Ovary (tissue), 7 donors: ENCODE measurements at regions not wholly inside any gene's neighbourhood (a gene's known extent, or its start where the extent isn't known, plus 50 kb on each side); places are given as distances from the start of the nearest gene placed in this dataset.

Experiments
- DNase-seq, 5 donors: peaks; one replicate each; pipeline ENCODE4 v3.0.0-alpha.2; 2019 to 2020
- H3K27ac ChIP-seq, 2 donors: fragments of 200-600 bp; one replicate each; pipeline versions ENCODE4 v1.5.1 to v1.8.0; 2019 to 2022
- H3K27me3 ChIP-seq: fragments of 200-600 bp; one replicate; pipeline ENCODE4 v1.8.0; 2022
- H3K36me3 ChIP-seq: fragments of 200-600 bp; sonication (generic); one replicate; pipeline ENCODE4 v1.5.1; 2019
- H3K4me1 ChIP-seq: one replicate; pipeline ENCODE4 v1.8.1; 2013; ENCODE audit warnings: mild to moderate bottlenecking, moderate library complexity; ENCODE audit not compliant: insufficient read depth
- H3K4me3 ChIP-seq: fragments of 200-600 bp; sonication (generic); one replicate; pipeline ENCODE4 v1.5.1; 2017
- H3K9me3 ChIP-seq, 2 donors: fragments of 200-600 bp in 1 of 2; sonication (generic) in 1 of 2; one replicate each; pipeline versions ENCODE4 v1.5.1 to v1.8.1; 2013 to 2019; ENCODE audit warnings: mild to moderate bottlenecking in 1 of 2, moderate library complexity in 1 of 2
- EP300 ChIP-seq: sonication (generic); formaldehyde crosslinking; IDR thresholded peaks from one replicate; pipeline ENCODE4 v1.6.1; 2017; ENCODE audit warnings: antibody characterized with exemption
- POLR2A ChIP-seq: fragments of 450-650 bp; IDR thresholded peaks from one replicate; pipeline ENCODE4 v1.6.1; 2017; ENCODE audit warnings: antibody characterized with exemption, mild to moderate bottlenecking, moderate library complexity
- WGBS, 3 donors: extraction: QIAGEN DNeasy Blood & Tissue Kit in 1 of 3; methylation state at CpG; one replicate each; pipeline versions ENCODE4 v1.1.5 to v1.1.7; 2013 to 2017; 5-methylcytosine and 5-hydroxymethylcytosine counted together
- intact Hi-C, 4 donors: fragments of 100-400 bp; cut with DNase I; formaldehyde crosslinking; loops; one replicate each; pipeline versions ENCODE4 v1.11.0 to v1.15.1; 2022 to 2023
- TF ChIP-seq, protein P1 (sequence below), 3 donors: fragments of 450-650 bp in 2 of 3; fragments of 200-600 bp in 1 of 3; IDR thresholded peaks; one replicate each; pipeline versions ENCODE4 v1.5.1 to v1.8.0; 2016 to 2022; ENCODE audit warnings: antibody characterized with exemption in 3 of 3, mild to moderate bottlenecking in 1 of 3
- donor health status: DM: no; HTN: no; CAD: no; lungs with moderate emphysema.
- donor health status: DM: no; HTN: no; CAD: no.
- donor health status: Bipolar disorder and iron deficiency.
- donor health status: DM: no; HTN: no; CAD: no.
- donor health status: DM: yes; HTN: yes; CAD: no.

DNA sequence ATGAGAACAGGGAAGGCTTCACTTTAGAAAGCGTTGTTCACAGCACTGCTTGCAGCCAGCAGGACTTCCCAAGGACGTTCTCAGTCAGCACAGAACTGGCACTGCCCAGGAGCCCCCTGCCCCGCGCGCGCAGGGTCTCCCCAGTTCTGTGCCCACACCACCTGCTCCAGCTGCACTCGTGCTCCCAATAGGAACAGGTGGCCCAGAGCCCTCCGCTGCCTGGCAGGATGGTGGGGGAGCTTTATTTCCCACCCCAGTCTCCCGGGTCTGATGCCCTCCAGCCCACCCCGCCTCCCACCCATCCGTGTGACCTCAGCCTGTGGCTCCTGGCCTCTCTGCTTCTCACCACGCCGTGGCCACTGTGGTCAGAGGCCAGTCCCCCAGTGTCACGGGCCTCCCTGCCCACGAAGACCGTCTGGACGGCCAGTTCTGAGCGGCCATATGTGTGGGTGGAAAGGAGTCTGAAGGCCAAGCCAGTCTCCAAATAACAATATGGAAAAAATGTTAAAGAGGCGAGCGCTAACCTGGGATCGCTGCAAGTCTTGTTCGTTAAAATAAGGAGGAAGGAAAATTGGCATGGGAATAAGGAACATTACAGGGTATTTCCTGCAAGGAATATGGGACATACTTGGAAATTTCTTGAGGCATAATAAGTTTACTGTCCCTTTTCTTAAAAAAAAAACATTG is 54.6 kb upstream of the PCSK6 start:
- 25 to 34% (median 30%) methylated on average over 21 to 22 of the region's 22 CpGs for WGBS, 3 donors
- no peaks in the 10 kb centered on the region for H3K9me3 ChIP-seq
- intact Hi-C loops, result no loop called here

DNA sequence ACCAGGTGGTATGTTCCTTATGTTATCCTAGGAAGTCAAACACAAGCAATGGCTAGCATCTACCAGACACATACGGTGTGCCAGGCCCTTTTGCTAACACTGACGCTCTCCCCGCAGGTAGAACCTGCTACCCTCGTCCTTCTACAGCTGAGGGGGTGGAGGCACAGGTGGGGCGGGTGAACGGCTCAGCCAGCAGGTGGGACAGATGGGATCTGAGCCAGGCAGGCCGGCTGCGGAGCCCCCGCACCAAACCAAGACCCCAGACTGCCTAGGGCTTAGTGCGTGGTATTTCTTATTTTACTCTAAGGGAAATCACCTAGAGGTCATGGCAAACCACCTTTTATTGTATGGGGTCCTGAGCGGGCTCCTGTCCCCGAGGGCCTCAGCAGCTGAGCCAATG is 53.9 kb upstream of the PCSK6 start:
- H3K36me3 ChIP-seq, result no peaks in the 10 kb centered on the region
- no peaks in the 10 kb centered on the region for H3K4me1 ChIP-seq

More for the DNA sequence above, 54.6 kb upstream of the PCSK6 start:
- H3K36me3 ChIP-seq, result no peaks in the 10 kb centered on the region
- TF ChIP-seq POLR2A, result no peak
- TF ChIP-seq, protein P1, sequence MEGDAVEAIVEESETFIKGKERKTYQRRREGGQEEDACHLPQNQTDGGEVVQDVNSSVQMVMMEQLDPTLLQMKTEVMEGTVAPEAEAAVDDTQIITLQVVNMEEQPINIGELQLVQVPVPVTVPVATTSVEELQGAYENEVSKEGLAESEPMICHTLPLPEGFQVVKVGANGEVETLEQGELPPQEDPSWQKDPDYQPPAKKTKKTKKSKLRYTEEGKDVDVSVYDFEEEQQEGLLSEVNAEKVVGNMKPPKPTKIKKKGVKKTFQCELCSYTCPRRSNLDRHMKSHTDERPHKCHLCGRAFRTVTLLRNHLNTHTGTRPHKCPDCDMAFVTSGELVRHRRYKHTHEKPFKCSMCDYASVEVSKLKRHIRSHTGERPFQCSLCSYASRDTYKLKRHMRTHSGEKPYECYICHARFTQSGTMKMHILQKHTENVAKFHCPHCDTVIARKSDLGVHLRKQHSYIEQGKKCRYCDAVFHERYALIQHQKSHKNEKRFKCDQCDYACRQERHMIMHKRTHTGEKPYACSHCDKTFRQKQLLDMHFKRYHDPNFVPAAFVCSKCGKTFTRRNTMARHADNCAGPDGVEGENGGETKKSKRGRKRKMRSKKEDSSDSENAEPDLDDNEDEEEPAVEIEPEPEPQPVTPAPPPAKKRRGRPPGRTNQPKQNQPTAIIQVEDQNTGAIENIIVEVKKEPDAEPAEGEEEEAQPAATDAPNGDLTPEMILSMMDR (IDR thresholded peaks at IDR 0.05), result no peak
- TF ChIP-seq EP300, result no peak
- H3K4me3 ChIP-seq, result no peak overlapping the region
- no peaks in the 10 kb centered on the region for H3K4me1 ChIP-seq
- no peak overlapping the region for H3K27ac ChIP-seq
- DNase-seq, result no peak
- H3K27me3 ChIP-seq, result no peaks in the 10 kb centered on the region

DNA sequence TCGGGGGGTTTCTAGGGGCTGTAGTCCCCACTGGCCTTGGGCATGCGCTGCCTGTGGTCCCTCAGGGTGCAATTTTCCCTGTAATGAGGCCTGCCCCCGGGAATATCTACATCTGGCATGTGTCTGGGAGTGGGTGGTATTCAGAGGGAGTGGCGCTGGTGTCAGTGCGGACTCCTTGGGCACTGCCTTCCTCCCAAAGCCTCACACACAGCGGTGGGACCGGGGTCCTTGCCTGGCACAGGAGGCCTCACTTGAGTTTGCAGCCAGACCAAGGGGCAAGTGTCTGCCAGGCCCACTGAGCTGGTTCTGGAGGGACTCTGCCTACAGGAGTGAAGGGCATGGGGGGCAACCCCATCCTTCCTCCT is 53.5 kb upstream of the PCSK6 start:
- no peak for TF ChIP-seq POLR2A
- no peak for TF ChIP-seq EP300
- TF ChIP-seq, protein P1 (IDR thresholded peaks at IDR 0.05), result no peak

More for the DNA sequence above, 53.9 kb upstream of the PCSK6 start:
- Histone ChIP-seq H3K27me3 (no peaks in the 10 kb centered on the region), H3K27ac (no peak overlapping the region), H3K9me3 (no peaks in the 10 kb centered on the region), H3K4me3 (no peak overlapping the region)
- intact Hi-C loops, result no loop called here
- 78 to 86% (median 81%) methylated on average over 12 of the region's 12 CpGs for WGBS, 3 donors
- no peak for DNase-seq
- no peak for TF ChIP-seq EP300
- no peak for TF ChIP-seq POLR2A
- TF ChIP-seq, protein P1 (IDR thresholded peaks at IDR 0.05), result no peak

DNA sequence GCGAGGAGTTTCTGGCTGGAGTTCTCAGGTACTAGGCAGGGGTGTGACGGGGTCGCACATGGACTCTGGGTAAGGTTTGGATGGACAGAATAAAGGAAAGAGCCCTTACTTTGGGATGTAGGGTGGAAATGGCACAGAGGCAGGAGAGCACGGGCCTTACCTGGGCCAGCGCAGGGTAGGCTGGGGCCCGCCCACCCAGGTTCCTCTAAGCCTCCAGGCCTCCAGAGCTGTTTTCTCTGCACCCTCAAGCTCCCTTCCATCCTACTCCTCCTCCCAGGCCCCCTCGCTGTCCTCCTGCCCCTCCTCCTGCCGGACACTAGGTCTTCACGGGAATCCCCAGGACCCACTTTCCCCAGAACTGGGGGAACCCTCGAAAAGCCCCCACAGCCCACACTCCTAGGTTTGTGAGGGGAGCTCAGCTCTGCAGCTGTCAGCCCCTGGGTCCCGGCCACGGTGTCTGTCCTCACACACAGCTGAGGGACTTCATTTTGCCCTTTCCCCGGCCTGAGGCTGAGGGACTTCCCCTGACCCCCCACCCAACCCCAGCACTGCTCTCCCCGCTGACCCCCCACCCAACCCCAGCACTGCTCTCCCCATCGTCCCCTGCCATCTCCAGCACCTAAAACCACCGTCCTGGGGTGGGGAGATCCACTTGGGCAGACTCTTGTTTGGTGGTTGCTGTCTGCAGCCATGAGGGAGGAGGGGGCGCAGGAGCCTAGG is 53.0 kb upstream of the PCSK6 start:
- Histone ChIP-seq H3K9me3 (no peaks in the 10 kb centered on the region), H3K4me1 (no peaks in the 10 kb centered on the region), H3K27ac (no peak overlapping the region), H3K27me3 (no peaks in the 10 kb centered on the region), H3K36me3 (no peaks in the 10 kb centered on the region), H3K4me3 (no peak overlapping the region)
- 82 to 87% (median 83%) methylated on average over 15 to 17 of the region's 17 CpGs for WGBS, 3 donors
- no peak for DNase-seq
- intact Hi-C loops, result no loop called here
- TF ChIP-seq EP300, result no peak
- TF ChIP-seq, protein P1 (IDR thresholded peaks at IDR 0.05), result no peak
- TF ChIP-seq POLR2A, result no peak

More for the DNA sequence above, 53.5 kb upstream of the PCSK6 start:
- no peak for DNase-seq
- no peaks in the 10 kb centered on the region for H3K9me3 ChIP-seq
- no peaks in the 10 kb centered on the region for H3K36me3 ChIP-seq
- H3K27me3 ChIP-seq, result no peaks in the 10 kb centered on the region
- H3K27ac ChIP-seq, result no peak overlapping the region
- H3K4me1 ChIP-seq, result no peaks in the 10 kb centered on the region
- intact Hi-C loops, result no loop called here
- 76 to 84% (median 78%) methylated on average over 7 of the region's 7 CpGs for WGBS, 3 donors
- H3K4me3 ChIP-seq, result no peak overlapping the region
